ENCODE measurements at regions not wholly inside any gene's neighbourhood (a gene's known extent, or its start where the extent isn't known, plus 50 kb on each side); places are given as distances from the start of the nearest gene placed in this dataset.

DNA sequence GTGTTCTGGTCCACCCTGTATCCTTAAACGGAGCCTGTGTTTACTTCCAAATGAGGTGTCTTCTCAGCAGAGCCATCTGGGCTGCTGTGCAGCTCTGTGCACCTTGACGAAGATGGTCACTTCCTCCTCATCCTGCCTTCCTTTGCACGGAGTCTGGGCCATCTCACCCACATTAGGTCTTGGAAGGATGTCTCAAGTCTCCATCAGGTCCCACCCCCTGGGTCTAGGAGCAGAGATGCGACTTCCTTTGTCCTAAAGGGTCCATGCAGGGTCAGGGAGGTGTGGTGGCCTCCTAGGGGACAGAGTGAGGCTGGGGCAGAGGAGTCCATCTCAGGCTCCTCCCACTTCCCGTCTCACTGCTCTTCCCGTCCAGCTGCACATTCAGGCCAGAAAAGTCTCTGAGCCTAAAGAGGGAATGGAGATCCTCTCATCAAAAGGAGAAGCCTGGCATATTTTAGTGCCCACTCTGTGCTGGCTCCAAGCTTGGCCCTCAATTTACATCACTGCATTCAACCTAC is 209.2 kb downstream of the MATN1 start:
- no peaks in the 10 kb centered on the region for H3K36me3 ChIP-seq (ENCODE audit: control insufficient read depth in 1 of 2, insufficient read depth in 2 of 2, low read length in 2 of 2)
- no peak overlapping the region for H3K4me2 ChIP-seq (ENCODE audit: low read length)
- CTCF ChIA-PET = no interaction called here
- POLR2A ChIA-PET = no interaction called here
- intact Hi-C loops (cut with micrococcal nuclease) = no loop called here
- ATAC-seq (no peak), DNase-seq (ENCODE audit: low read depth, low spot score) (no peak)
- no peak overlapping the region for H3K4me3 ChIP-seq (replicated peaks in 1 of 2; ENCODE audit: low read depth in 1 of 2, low read length in 2 of 2)
- RAD21 ChIA-PET (ENCODE audit: low non-redundant PET in 1 of 2, low total read pairs in 2 of 2, uncharacterized antibody in 2 of 2, unreplicated experiment in 2 of 2) = no interaction called here
- H3K9me3 ChIP-seq (ENCODE audit: control insufficient read depth in 1 of 2, insufficient read depth in 1 of 2, low read depth in 1 of 2, low read length in 2 of 2) = no peaks in the 10 kb centered on the region
- H4K20me1 ChIP-seq (ENCODE audit: insufficient read depth) = no peaks in the 10 kb centered on the region
- TF ChIP-seq CBX3 (IDR thresholded peaks at IDR 0.05; ENCODE audit: low read depth) (no peak), JUND (IDR thresholded peaks at IDR 0.05) (no peak), POLR2A (IDR thresholded peaks at IDR 0.05; ENCODE audit: borderline replicate concordance, extremely low read depth, insufficient read depth, insufficient read length) (no peak), EZH2 (IDR thresholded peaks at IDR 0.05) (no peak), SRF (IDR thresholded peaks at IDR 0.05; ENCODE audit: low read depth) (no peak), SIN3A (IDR thresholded peaks at IDR 0.05; ENCODE audit: low read depth) (no peak), EZH2phosphoT487 (IDR thresholded peaks at IDR 0.05; ENCODE audit: borderline replicate concordance) (no peak), YY1 (IDR thresholded peaks at IDR 0.05; ENCODE audit: extremely low read depth, insufficient replicate concordance, low read depth, low read length) (no peak), CEBPB (IDR thresholded peaks at IDR 0.05; ENCODE audit: low read depth) (no peak), POLR2AphosphoS5 (IDR thresholded peaks at IDR 0.05; ENCODE audit: low read depth, low read length) (no peak), RAD21 (IDR thresholded peaks at IDR 0.05; ENCODE audit: low read depth) (no peak), FOSL1 (IDR thresholded peaks at IDR 0.05; ENCODE audit: low read depth) (no peak), SP1 (IDR thresholded peaks at IDR 0.05; ENCODE audit: low read depth) (no peak), EGR1 (IDR thresholded peaks at IDR 0.05; ENCODE audit: low read depth) (no peak), ZNF274 (IDR thresholded peaks at IDR 0.05; ENCODE audit: low read depth, low read length) (no peak)
- TF ChIP-seq, protein P1, sequence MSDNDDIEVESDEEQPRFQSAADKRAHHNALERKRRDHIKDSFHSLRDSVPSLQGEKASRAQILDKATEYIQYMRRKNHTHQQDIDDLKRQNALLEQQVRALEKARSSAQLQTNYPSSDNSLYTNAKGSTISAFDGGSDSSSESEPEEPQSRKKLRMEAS (IDR thresholded peaks at IDR 0.05) = no peak
- TF ChIP-seq, protein P2, sequence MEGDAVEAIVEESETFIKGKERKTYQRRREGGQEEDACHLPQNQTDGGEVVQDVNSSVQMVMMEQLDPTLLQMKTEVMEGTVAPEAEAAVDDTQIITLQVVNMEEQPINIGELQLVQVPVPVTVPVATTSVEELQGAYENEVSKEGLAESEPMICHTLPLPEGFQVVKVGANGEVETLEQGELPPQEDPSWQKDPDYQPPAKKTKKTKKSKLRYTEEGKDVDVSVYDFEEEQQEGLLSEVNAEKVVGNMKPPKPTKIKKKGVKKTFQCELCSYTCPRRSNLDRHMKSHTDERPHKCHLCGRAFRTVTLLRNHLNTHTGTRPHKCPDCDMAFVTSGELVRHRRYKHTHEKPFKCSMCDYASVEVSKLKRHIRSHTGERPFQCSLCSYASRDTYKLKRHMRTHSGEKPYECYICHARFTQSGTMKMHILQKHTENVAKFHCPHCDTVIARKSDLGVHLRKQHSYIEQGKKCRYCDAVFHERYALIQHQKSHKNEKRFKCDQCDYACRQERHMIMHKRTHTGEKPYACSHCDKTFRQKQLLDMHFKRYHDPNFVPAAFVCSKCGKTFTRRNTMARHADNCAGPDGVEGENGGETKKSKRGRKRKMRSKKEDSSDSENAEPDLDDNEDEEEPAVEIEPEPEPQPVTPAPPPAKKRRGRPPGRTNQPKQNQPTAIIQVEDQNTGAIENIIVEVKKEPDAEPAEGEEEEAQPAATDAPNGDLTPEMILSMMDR (IDR thresholded peaks at IDR 0.05 in 2 of 3, conservative IDR thresholded peaks at IDR 0.05 in 1 of 3; ENCODE audit: borderline replicate concordance in 1 of 3, insufficient read depth in 1 of 3, low read depth in 2 of 3, low read length in 2 of 3) = no peak
- TF ChIP-seq, protein P3, sequence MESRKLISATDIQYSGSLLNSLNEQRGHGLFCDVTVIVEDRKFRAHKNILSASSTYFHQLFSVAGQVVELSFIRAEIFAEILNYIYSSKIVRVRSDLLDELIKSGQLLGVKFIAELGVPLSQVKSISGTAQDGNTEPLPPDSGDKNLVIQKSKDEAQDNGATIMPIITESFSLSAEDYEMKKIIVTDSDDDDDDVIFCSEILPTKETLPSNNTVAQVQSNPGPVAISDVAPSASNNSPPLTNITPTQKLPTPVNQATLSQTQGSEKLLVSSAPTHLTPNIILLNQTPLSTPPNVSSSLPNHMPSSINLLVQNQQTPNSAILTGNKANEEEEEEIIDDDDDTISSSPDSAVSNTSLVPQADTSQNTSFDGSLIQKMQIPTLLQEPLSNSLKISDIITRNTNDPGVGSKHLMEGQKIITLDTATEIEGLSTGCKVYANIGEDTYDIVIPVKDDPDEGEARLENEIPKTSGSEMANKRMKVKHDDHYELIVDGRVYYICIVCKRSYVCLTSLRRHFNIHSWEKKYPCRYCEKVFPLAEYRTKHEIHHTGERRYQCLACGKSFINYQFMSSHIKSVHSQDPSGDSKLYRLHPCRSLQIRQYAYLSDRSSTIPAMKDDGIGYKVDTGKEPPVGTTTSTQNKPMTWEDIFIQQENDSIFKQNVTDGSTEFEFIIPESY (IDR thresholded peaks at IDR 0.05; ENCODE audit: extremely low read depth, insufficient replicate concordance, low read length) = no peak
- TF ChIP-seq, protein P4, sequence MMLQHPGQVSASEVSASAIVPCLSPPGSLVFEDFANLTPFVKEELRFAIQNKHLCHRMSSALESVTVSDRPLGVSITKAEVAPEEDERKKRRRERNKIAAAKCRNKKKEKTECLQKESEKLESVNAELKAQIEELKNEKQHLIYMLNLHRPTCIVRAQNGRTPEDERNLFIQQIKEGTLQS (IDR thresholded peaks at IDR 0.05) = no peak
- no TSS peak for BruUV-seq (replicated peaks)
- peaks cover 2 to 16% of the 10 kb centered on the region in 2 experiments; a peak in 2 of 4 replicates for H3K4me1 ChIP-seq (ENCODE audit: control insufficient read depth in 1 of 2, insufficient read depth in 2 of 2, low read length in 2 of 2)
- H3K9me2 ChIP-seq (ENCODE audit: insufficient read depth) = no peaks in the 10 kb centered on the region
- no peak overlapping the region for H3K27ac ChIP-seq (ENCODE audit: low read depth, low read length)
- no peak overlapping the region for H2AFZ ChIP-seq (ENCODE audit: low read depth, low read length, poor library complexity, severe bottlenecking)
- H3K9ac ChIP-seq (ENCODE audit: low read length) = no peak overlapping the region
- 0 out of 2 replicates have a peak, but pooled peaks cover 5% of the 10 kb centered on the region for H3K27me3 ChIP-seq (ENCODE audit: insufficient read depth, low read length)
- no peaks in the 10 kb centered on the region for H3K79me2 ChIP-seq (ENCODE audit: insufficient read depth, low read length)

Measured in HCT116 (cell line).